Stomach (tissue), 8 donors: ENCODE measurements at regions not wholly inside any gene's neighbourhood (a gene's known extent, or its start where the extent isn't known, plus 50 kb on each side); places are given as distances from the start of the nearest gene placed in this dataset.

Experiments
- DNase-seq, 2 donors: peaks; one replicate each; pipeline versions ENCODE4 v3.0.0 to v3.0.0-alpha.2; 2013 to 2019
- H3K27ac ChIP-seq, 5 donors: fragments of 200-600 bp in 4 of 5; sonication (generic) in 4 of 5; one replicate each; pipeline ENCODE4 v1.5.1; 2013 to 2019; ENCODE audit warnings: mild to moderate bottlenecking in 1 of 5, moderate library complexity in 1 of 5
- H3K27me3 ChIP-seq, 3 donors: fragments of 200-600 bp; sonication (generic); one replicate each; pipeline ENCODE4 v1.5.1; 2017 to 2019; ENCODE audit warnings: mixed run types in 1 of 3
- H3K36me3 ChIP-seq, 4 donors: fragments of 200-600 bp; sonication (generic); 1 replicate in 3 of 4; 2 replicates in 1 of 4; pipeline ENCODE4 v1.5.1; 2016 to 2019
- H3K4me1 ChIP-seq, 4 donors: fragments of 200-600 bp; sonication (generic); one replicate each; pipeline ENCODE4 v1.5.1; 2016 to 2019
- H3K4me3 ChIP-seq, 4 donors: fragments of 200-600 bp; sonication (generic) in 3 of 4; one replicate each; pipeline ENCODE4 v1.5.1; 2016 to 2019; ENCODE audit warnings: mild to moderate bottlenecking in 1 of 4
- H3K9me3 ChIP-seq, 4 donors: fragments of 200-600 bp; sonication (generic); one replicate each; pipeline ENCODE4 v1.5.1; 2016 to 2019
- EP300 ChIP-seq: sonication (generic); formaldehyde crosslinking; IDR thresholded peaks from one replicate; pipeline ENCODE4 v1.6.1; 2017; ENCODE audit warnings: antibody characterized with exemption
- POLR2A ChIP-seq, 4 donors: fragments of 450-650 bp; IDR thresholded peaks; one replicate each; pipeline ENCODE4 v1.6.1; 2016; ENCODE audit warnings: antibody characterized with exemption in 4 of 4, control low read depth in 2 of 4, mild to moderate bottlenecking in 1 of 4, moderate library complexity in 1 of 4
- POLR2AphosphoS5 ChIP-seq, 3 donors: sonication (generic); formaldehyde crosslinking; IDR thresholded peaks; one replicate each; pipeline ENCODE4 v1.6.1; 2016; ENCODE audit warnings: antibody characterized with exemption in 3 of 3
- WGBS, 5 donors: extraction: QIAGEN DNeasy Blood & Tissue Kit in 3 of 5; methylation state at CpG; one replicate each; pipeline versions ENCODE4 v1.1.5 to v1.1.7; 2013 to 2018; 5-methylcytosine and 5-hydroxymethylcytosine counted together
- intact Hi-C: fragments of 100-400 bp; cut with DNase I; formaldehyde crosslinking; loops from one replicate; pipeline ENCODE4 v1.15.1; 2023; ENCODE audit warnings: low total_unique reads
- TF ChIP-seq, protein P1 (sequence below), 7 experiments: fragments of 450-650 bp in 4 of 7; fragments of 200-600 bp in 3 of 7; sonication (generic) in 3 of 7; IDR thresholded peaks; one replicate each; pipeline ENCODE4 v1.5.1; 2016 to 2019; ENCODE audit warnings: antibody characterized with exemption in 7 of 7, control low read depth in 2 of 7, mild to moderate bottlenecking in 1 of 7
- donor health status: healthy with polysubstance abuse.
- donor health status: Bipolar disorder and iron deficiency.
- donor health status: healthy.

DNA sequence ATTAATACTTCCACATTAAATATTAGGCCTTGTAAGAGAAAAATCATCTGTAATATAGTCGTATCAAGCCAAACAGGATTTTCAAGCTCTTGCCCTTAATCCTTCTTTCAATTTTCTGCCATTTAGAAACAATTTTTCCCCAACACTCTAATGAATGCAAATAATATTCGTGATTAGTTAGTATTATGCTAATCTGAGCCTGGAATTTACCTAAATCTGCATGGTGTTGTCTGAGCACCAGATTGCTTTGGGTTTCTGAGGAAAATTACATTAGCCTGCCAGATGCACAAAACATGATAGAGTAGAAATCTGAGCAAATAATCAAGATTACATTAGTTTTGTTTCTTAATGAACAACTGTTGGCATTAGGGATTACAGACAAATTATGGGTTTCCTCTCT, 176.6 kb downstream of the ZDHHC21 start:
- no peaks in the 10 kb centered on the region for H3K4me1 ChIP-seq
- no peaks in the 10 kb centered on the region for H3K9me3 ChIP-seq
- H3K36me3 ChIP-seq, result no peaks in the 10 kb centered on the region
- no peak overlapping the region for H3K27ac ChIP-seq
- 54 to 73% (median 68%) methylated on average over 2 of the region's 2 CpGs for WGBS, 5 donors
- TF ChIP-seq POLR2A (IDR thresholded peaks at IDR 0.05) (no peak), EP300 (no peak)
- intact Hi-C loops, result no loop called here
- no peak overlapping the region for H3K4me3 ChIP-seq
- no peak for DNase-seq
- H3K27me3 ChIP-seq, result no peaks in the 10 kb centered on the region

- no peak overlapping the region for H3K4me3 ChIP-seq
- H3K36me3 ChIP-seq, result no peaks in the 10 kb centered on the region
- H3K27me3 ChIP-seq, result no peaks in the 10 kb centered on the region
- no peaks in the 10 kb centered on the region for H3K4me1 ChIP-seq
- H3K27ac ChIP-seq, result no peak overlapping the region
- intact Hi-C loops, result no loop called here
- TF ChIP-seq EP300 (no peak), POLR2AphosphoS5 (IDR thresholded peaks at IDR 0.05) (no peak)
- peak in 1 of 2 donors; percentile 58 for DNase-seq
- no peaks in the 10 kb centered on the region for H3K9me3 ChIP-seq
- 71 to 80% (median 78%) methylated on average over 14 to 16 of the region's 16 CpGs for WGBS, 5 donors
These were observed 177.5 kb downstream of the ZDHHC21 start for GRCh38 chr9:14515571-14516198.

DNA sequence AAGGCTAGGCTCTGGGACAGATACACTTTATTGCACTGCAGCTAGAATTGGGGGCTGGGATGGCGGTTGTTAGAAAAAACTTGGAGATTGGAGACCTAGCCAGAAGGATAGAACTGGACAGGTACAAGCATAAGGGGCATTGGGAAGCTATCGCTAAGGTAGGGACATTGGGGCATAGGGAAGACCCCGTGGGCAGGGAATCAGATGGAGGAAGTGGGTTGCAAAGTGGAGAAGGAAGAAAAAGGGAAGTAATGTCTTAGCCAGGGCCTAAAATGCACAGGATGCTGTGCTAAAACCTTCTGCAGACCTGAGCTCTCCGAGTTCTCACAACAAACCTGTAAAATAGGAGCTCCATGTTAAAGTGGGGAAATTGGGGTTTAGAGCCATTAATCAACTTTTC, 178.2 kb downstream of the ZDHHC21 start:
- WGBS, 5 donors, result 64 to 76% (median 65%) methylated on average over 4 of the region's 4 CpGs
- DNase-seq, result no peak

DNA sequence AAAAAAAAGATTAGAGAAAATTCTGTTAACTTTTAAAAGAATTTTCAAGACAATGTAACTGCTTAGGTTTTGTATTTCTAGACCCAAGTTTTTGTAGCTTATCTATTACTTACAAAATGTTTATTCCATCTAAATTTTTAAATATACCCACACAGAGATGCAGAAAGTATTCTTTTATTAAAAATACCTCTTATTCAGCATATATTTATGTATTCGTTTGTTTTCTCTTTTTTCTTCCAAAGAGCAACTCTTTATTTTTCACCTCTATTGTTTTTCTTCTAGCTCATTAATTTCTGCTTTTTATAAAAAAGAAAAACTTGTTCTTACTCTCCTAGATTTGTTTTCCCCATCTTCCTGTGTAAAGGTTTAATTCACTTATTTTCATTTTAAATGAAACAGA, 180.3 kb downstream of the ZDHHC21 start:
- Histone ChIP-seq H3K4me3 (no peak overlapping the region), H3K27me3 (no peaks in the 10 kb centered on the region), H3K4me1 (no peaks in the 10 kb centered on the region), H3K27ac (no peak overlapping the region), H3K9me3 (no peaks in the 10 kb centered on the region), H3K36me3 (no peaks in the 10 kb centered on the region)
- TF ChIP-seq, protein P1, sequence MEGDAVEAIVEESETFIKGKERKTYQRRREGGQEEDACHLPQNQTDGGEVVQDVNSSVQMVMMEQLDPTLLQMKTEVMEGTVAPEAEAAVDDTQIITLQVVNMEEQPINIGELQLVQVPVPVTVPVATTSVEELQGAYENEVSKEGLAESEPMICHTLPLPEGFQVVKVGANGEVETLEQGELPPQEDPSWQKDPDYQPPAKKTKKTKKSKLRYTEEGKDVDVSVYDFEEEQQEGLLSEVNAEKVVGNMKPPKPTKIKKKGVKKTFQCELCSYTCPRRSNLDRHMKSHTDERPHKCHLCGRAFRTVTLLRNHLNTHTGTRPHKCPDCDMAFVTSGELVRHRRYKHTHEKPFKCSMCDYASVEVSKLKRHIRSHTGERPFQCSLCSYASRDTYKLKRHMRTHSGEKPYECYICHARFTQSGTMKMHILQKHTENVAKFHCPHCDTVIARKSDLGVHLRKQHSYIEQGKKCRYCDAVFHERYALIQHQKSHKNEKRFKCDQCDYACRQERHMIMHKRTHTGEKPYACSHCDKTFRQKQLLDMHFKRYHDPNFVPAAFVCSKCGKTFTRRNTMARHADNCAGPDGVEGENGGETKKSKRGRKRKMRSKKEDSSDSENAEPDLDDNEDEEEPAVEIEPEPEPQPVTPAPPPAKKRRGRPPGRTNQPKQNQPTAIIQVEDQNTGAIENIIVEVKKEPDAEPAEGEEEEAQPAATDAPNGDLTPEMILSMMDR (IDR thresholded peaks at IDR 0.05), result no peak
- TF ChIP-seq POLR2AphosphoS5 (IDR thresholded peaks at IDR 0.05), result no peak
- no peak for TF ChIP-seq POLR2A (IDR thresholded peaks at IDR 0.05)
- no peak for TF ChIP-seq EP300
- DNase-seq, result no peak
- intact Hi-C loops, result no loop called here
- 87 to 95% (median 91%) methylated on average over 1 of the region's 1 CpG for WGBS, 5 donors

More for the DNA sequence above, 178.2 kb downstream of the ZDHHC21 start:
- Histone ChIP-seq H3K36me3 (no peaks in the 10 kb centered on the region), H3K4me3 (no peak overlapping the region), H3K27ac (no peak overlapping the region), H3K9me3 (no peaks in the 10 kb centered on the region), H3K27me3 (no peaks in the 10 kb centered on the region), H3K4me1 (no peaks in the 10 kb centered on the region)
- TF ChIP-seq POLR2A (IDR thresholded peaks at IDR 0.05) (no peak), POLR2AphosphoS5 (IDR thresholded peaks at IDR 0.05) (no peak), EP300 (no peak)
- TF ChIP-seq, protein P1 (IDR thresholded peaks at IDR 0.05), result no peak
- intact Hi-C loops, result no loop called here

DNA sequence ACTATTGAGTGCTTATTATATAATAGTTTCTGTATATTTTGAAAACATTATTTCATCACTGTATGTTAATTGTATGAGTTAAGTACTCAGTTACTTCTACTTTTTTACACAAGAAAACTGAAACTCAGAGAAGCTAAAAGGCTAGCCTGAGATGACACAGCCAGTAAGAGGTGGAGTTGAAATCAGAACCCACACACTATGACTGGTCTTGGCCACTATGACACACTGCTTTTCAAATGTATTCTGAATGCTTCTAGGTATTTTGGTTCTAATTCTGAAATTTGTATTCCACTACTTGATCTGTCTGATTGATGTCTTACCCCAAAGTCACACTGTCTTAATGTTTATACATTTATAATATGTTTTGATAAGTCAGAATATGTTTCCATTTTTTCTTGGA, 181.8 kb downstream of the ZDHHC21 start:
- Histone ChIP-seq H3K27ac (no peak overlapping the region), H3K4me3 (no peak overlapping the region), H3K4me1 (no peaks in the 10 kb centered on the region), H3K9me3 (no peaks in the 10 kb centered on the region), H3K27me3 (no peaks in the 10 kb centered on the region), H3K36me3 (no peaks in the 10 kb centered on the region)
- TF ChIP-seq EP300, result no peak
- TF ChIP-seq, protein P1 (IDR thresholded peaks at IDR 0.05), result no peak
- no peak for TF ChIP-seq POLR2A (IDR thresholded peaks at IDR 0.05)
- no peak for TF ChIP-seq POLR2AphosphoS5 (IDR thresholded peaks at IDR 0.05)
- intact Hi-C loops, result no loop called here
- DNase-seq, result no peak
